CD4-positive, alpha-beta T cell (primary cell): ENCODE measurements at regions not wholly inside any gene's neighbourhood (a gene's known extent, or its start where the extent isn't known, plus 50 kb on each side); places are given as distances from the start of the nearest gene placed in this dataset.

Source experiments
- ATAC-seq: fragments of 200-7000 bp; cut with Tn5 transposase; one replicate; pipeline ENCODE4 v1.10.0; 2022; ENCODE audit warnings: mild to moderate bottlenecking; ENCODE audit not compliant: poor library complexity
- CTCF ChIA-PET: fragments of 350-600 bp; sonication (Branson Sonifier 250); formaldehyde crosslinking; loops from one replicate; lab custom pipeline; 2021; ENCODE audit warnings: antibody characterized with exemption, inconsistent platforms; lab: Charles Lee
- POLR2A ChIA-PET: fragments of 350-600 bp; sonication (Branson Sonifier 250); formaldehyde crosslinking; loops from one replicate; lab custom pipeline; 2021; ENCODE audit warnings: antibody characterized with exemption, inconsistent platforms; lab: Charles Lee
- DNase-seq, 14 experiments: peaks; one replicate each; pipeline ENCODE4 v3.0.0-alpha.2; 2013 to 2020; ENCODE audit warnings: mixed read lengths in 2 of 14
- H3K27ac ChIP-seq, 2 donors: one replicate each; pipeline versions ENCODE4 v1.5.1 to v1.7.0; 2013; ENCODE audit warnings: low read length in 2 of 2, low read depth in 1 of 2, mild to moderate bottlenecking in 1 of 2
- H3K27me3 ChIP-seq, 2 experiments: 1 replicate in 1 of 2; 2 replicates in 1 of 2; pipeline versions ENCODE4 v1.6.1 to v1.7.0; 2013; ENCODE audit warnings: low read length in 2 of 2, control low read depth in 1 of 2, mild to moderate bottlenecking in 1 of 2, moderate library complexity in 1 of 2; ENCODE audit not compliant: insufficient read depth in 2 of 2, control insufficient read depth in 1 of 2
- H3K36me3 ChIP-seq: one replicate; pipeline ENCODE4 v1.6.1; 2013; ENCODE audit warnings: low read length, control low read depth; ENCODE audit not compliant: insufficient read depth
- H3K4me1 ChIP-seq: one replicate; pipeline ENCODE4 v1.6.1; 2013; ENCODE audit warnings: low read length, control low read depth; ENCODE audit not compliant: insufficient read depth
- H3K4me3 ChIP-seq: one replicate; pipeline ENCODE4 v1.5.1; 2013; ENCODE audit warnings: mild to moderate bottlenecking, low read length, moderate library complexity
- H3K9me3 ChIP-seq, 2 experiments: 1 replicate in 1 of 2; 2 replicates in 1 of 2; pipeline versions ENCODE4 v1.6.1 to v1.7.0; 2013; ENCODE audit warnings: low read length in 2 of 2, mild to moderate bottlenecking in 2 of 2, control low read depth in 1 of 2, moderate library complexity in 1 of 2; ENCODE audit not compliant: control insufficient read depth in 1 of 2, insufficient read depth in 1 of 2
- H3K27ac Mint-ChIP-seq: one replicate; pipeline ENCODE4 v1.8.0; 2020; ENCODE audit warnings: mixed read lengths
- H3K27me3 Mint-ChIP-seq: one replicate; pipeline ENCODE4 v1.8.0; 2021; ENCODE audit warnings: mixed read lengths
- H3K36me3 Mint-ChIP-seq: one replicate; pipeline ENCODE4 v1.8.0; 2021; ENCODE audit warnings: low read depth, mixed read lengths
- H3K4me1 Mint-ChIP-seq: one replicate; pipeline ENCODE4 v1.8.0; 2021; ENCODE audit warnings: low read depth, mixed read lengths
- H3K4me3 Mint-ChIP-seq: one replicate; pipeline ENCODE4 v1.8.0; 2020; ENCODE audit warnings: mild to moderate bottlenecking, mixed read lengths
- H3K9me3 Mint-ChIP-seq: one replicate; pipeline ENCODE4 v1.8.0; 2020; ENCODE audit warnings: mixed read lengths
- intact Hi-C, 2 experiments: fragments of 100-400 bp; cut with DNase I in 1 of 2; cut with micrococcal nuclease in 1 of 2; formaldehyde crosslinking; loops; one replicate each; pipeline versions ENCODE4 v1.15.1 to v1.9.0; 2023 to 2025; cut with DNase I, micrococcal nuclease
- TF ChIP-seq, protein P1 (sequence below): fragments of 200-600 bp; IDR thresholded peaks from one replicate; pipeline ENCODE4 v1.8.0; 2022; ENCODE audit warnings: antibody characterized with exemption, mild to moderate bottlenecking

- CTCF ChIA-PET = no interaction called here
- DNase-seq = no peak
- H3K9me3 ChIP-seq = no peaks in the 10 kb centered on the region
- intact Hi-C loops = no loop called here
- peaks cover 0 to 4% of the 10 kb centered on the region in 2 experiments for H3K27me3 ChIP-seq
- no peak overlapping the region for H3K27ac ChIP-seq
- Mint-ChIP-seq H3K4me3 (no peak overlapping the region), H3K4me1 (no peaks in the 10 kb centered on the region), H3K9me3 (no peaks in the 10 kb centered on the region), H3K27ac (no peak overlapping the region), H3K27me3 (peaks cover 9% of the 10 kb centered on the region), H3K36me3 (no peaks in the 10 kb centered on the region)
- no peak overlapping the region for H3K4me3 ChIP-seq
- no peaks in the 10 kb centered on the region for H3K36me3 ChIP-seq
- POLR2A ChIA-PET = no interaction called here
- TF ChIP-seq, protein P1, sequence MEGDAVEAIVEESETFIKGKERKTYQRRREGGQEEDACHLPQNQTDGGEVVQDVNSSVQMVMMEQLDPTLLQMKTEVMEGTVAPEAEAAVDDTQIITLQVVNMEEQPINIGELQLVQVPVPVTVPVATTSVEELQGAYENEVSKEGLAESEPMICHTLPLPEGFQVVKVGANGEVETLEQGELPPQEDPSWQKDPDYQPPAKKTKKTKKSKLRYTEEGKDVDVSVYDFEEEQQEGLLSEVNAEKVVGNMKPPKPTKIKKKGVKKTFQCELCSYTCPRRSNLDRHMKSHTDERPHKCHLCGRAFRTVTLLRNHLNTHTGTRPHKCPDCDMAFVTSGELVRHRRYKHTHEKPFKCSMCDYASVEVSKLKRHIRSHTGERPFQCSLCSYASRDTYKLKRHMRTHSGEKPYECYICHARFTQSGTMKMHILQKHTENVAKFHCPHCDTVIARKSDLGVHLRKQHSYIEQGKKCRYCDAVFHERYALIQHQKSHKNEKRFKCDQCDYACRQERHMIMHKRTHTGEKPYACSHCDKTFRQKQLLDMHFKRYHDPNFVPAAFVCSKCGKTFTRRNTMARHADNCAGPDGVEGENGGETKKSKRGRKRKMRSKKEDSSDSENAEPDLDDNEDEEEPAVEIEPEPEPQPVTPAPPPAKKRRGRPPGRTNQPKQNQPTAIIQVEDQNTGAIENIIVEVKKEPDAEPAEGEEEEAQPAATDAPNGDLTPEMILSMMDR = no peak
- H3K4me1 ChIP-seq = no peaks in the 10 kb centered on the region
- no peak for ATAC-seq
Observed at GRCh38 chr10:78475437-78475836, 441.8 kb downstream of the RPS24 start.

- H3K27ac Mint-ChIP-seq = no peak overlapping the region
- Histone ChIP-seq H3K9me3 (no peaks in the 10 kb centered on the region), H3K27me3 (peaks cover 0 to 4% of the 10 kb centered on the region in 2 experiments), H3K4me3 (no peak overlapping the region), H3K36me3 (no peaks in the 10 kb centered on the region), H3K4me1 (no peaks in the 10 kb centered on the region), H3K27ac (no peak overlapping the region)
- H3K4me1 Mint-ChIP-seq = no peaks in the 10 kb centered on the region
- H3K27me3 Mint-ChIP-seq = peaks cover 9% of the 10 kb centered on the region
- intact Hi-C loops = no loop called here
- DNase-seq (no peak), ATAC-seq (no peak)
- no peak overlapping the region for H3K4me3 Mint-ChIP-seq
- POLR2A ChIA-PET = no interaction called here
- no peaks in the 10 kb centered on the region for H3K36me3 Mint-ChIP-seq
- no peaks in the 10 kb centered on the region for H3K9me3 Mint-ChIP-seq
- TF ChIP-seq, protein P1 = no peak
- CTCF ChIA-PET = no interaction called here
Observed at GRCh38 chr10:78476156-78476555, 442.5 kb downstream of the RPS24 start.

DNA sequence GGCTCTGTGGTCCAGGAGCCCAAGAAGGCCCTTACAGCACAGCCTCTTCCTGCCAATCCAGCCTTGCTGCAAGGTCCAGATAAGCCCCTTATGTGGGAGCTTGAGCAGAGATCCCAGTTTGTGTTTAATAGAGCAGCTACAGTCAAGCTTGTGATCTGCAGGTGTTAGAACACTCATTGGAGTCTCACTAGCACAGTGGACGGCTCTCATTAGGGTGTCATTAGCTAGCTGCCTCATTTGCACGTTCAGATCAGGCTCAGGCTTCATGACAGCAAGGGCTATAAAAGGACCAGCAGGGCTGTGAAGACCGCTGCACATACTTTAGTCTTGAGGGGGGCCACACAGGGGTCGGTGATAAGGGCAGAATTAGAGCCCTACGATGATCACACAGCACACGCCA is 443.2 kb downstream of the RPS24 start:
- Mint-ChIP-seq H3K27ac (no peak overlapping the region), H3K4me3 (no peak overlapping the region), H3K27me3 (peaks cover 9% of the 10 kb centered on the region), H3K36me3 (no peaks in the 10 kb centered on the region), H3K4me1 (no peaks in the 10 kb centered on the region), H3K9me3 (no peaks in the 10 kb centered on the region)
- DNase-seq (no peak), ATAC-seq (no peak)
- H3K4me1 ChIP-seq = no peaks in the 10 kb centered on the region
- ChIA-PET POLR2A (no interaction called here), CTCF (no interaction called here)
- peaks cover 0 to 4% of the 10 kb centered on the region in 2 experiments for H3K27me3 ChIP-seq
- no peak overlapping the region for H3K4me3 ChIP-seq
- TF ChIP-seq, protein P1 = no peak
- H3K36me3 ChIP-seq = no peaks in the 10 kb centered on the region
- H3K27ac ChIP-seq = no peak overlapping the region
- H3K9me3 ChIP-seq = no peaks in the 10 kb centered on the region
- intact Hi-C loops = no loop called here
